K562 (cell line): ENCODE measurements at regions not wholly inside any gene's neighbourhood (a gene's known extent, or its start where the extent isn't known, plus 50 kb on each side); places are given as distances from the start of the nearest gene placed in this dataset.

Experiments used
- ATAC-seq: fragments of 200-7000 bp; cut with Tn5 transposase; 3 replicates; pipeline ENCODE4 v1.9.1; 2020; ENCODE audit warnings: moderate library complexity
- BruUV-seq: library from RNA; stranded (reverse); fragments of 400-500 nt; replicated peaks from 2 replicates; lab custom pipeline; 2021; lab: Mats Ljungman, UMichigan
- CTCF ChIA-PET: fragments of 300-600 bp; formaldehyde crosslinking; extraction: SDS; loops from one replicate; lab custom pipeline; 2021; ENCODE audit warnings: low intra/inter-chr PET ratio; lab: Yijun Ruan, JAX
- POLR2A ChIA-PET: fragments of 300-600, 350-650 bp; sonication (Branson Sonifier 250); formaldehyde crosslinking; extraction: SDS; loops from one replicate; lab custom pipeline; 2021; ENCODE audit warnings: antibody characterized with exemption, inconsistent platforms; lab: Yijun Ruan, JAX
- DNase-seq, 4 experiments: peaks; one replicate each; pipeline versions ENCODE4 v3.0.0 to v3.0.0-alpha.2; 2011 to 2018; ENCODE audit warnings: low spot score in 3 of 4, mixed read lengths in 3 of 4; ENCODE audit errors: extremely low read depth in 1 of 4
- FAIRE-seq: peaks from 2 replicates; lab custom pipeline; 2011; peaks lifted over from hg19 to GRCh38; lab: Jason Lieb, UNC
- H2AFZ ChIP-seq: 2 replicates; pipeline ENCODE4 v1.6.0; 2011; ENCODE audit warnings: low read depth, low read length, control low read depth, inconsistent platforms
- H3K27ac ChIP-seq: fragments of 200-600 bp; 3 replicates; pipeline ENCODE4 v1.8.0; 2011; ENCODE audit warnings: low read depth, mild to moderate bottlenecking, control low read depth, inconsistent platforms, low read length, moderate library complexity, mixed read lengths; ENCODE audit errors: extremely low read depth
- H3K27me3 ChIP-seq, 2 experiments: fragments of 300-600 bp in 1 of 2; 2 replicates in 1 of 2; 3 replicates in 1 of 2; pipeline versions ENCODE4 v1.6.0 to v1.8.0; 2011; ENCODE audit warnings: inconsistent platforms in 2 of 2, low read length in 2 of 2, mild to moderate bottlenecking in 1 of 2, mixed read lengths in 1 of 2, moderate library complexity in 1 of 2; ENCODE audit not compliant: control insufficient read depth in 2 of 2, insufficient read depth in 2 of 2
- H3K36me3 ChIP-seq: fragments of 300-600 bp; 3 replicates; pipeline ENCODE4 v1.8.0; 2011; ENCODE audit warnings: mild to moderate bottlenecking, low read length, inconsistent platforms; ENCODE audit not compliant: control insufficient read depth, insufficient read depth
- H3K4me1 ChIP-seq, 2 experiments: fragments of 200-600 bp in 1 of 2; replicated peaks in 1 of 2; 2 replicates in 1 of 2; 3 replicates in 1 of 2; pipeline versions ENCODE4 v1.5.1 to v1.8.0; 2011; ENCODE audit warnings: inconsistent platforms in 2 of 2, low read length in 2 of 2, mild to moderate bottlenecking in 1 of 2, mixed read lengths in 1 of 2, moderate library complexity in 1 of 2; ENCODE audit not compliant: control insufficient read depth in 2 of 2, insufficient read depth in 2 of 2
- H3K4me2 ChIP-seq: 2 replicates; pipeline ENCODE4 v1.6.1; 2011; ENCODE audit warnings: low read length, control low read depth, inconsistent platforms, mixed read lengths; ENCODE audit not compliant: insufficient read depth
- H3K4me3 ChIP-seq: fragments of 200-600 bp; sonication (generic), shearing (Covaris generic); 2 replicates; pipeline ENCODE4 v1.5.1; 2016; ENCODE audit warnings: control low read depth, inconsistent platforms
- H3K79me2 ChIP-seq: fragments of 200-600 bp; 3 replicates; pipeline ENCODE4 v1.8.0; 2011; ENCODE audit warnings: low read length, inconsistent platforms; ENCODE audit not compliant: control insufficient read depth, insufficient read depth
- H3K9ac ChIP-seq, 2 experiments: 2 replicates each; pipeline versions ENCODE4 v1.6.0 to v1.6.1; 2011; ENCODE audit warnings: low read depth in 2 of 2, low read length in 2 of 2, control low read depth in 1 of 2, inconsistent platforms in 1 of 2, mild to moderate bottlenecking in 1 of 2, mixed read lengths in 1 of 2; ENCODE audit not compliant: insufficient read depth in 1 of 2
- H3K9me1 ChIP-seq: one replicate; pipeline ENCODE4 v1.6.0; 2011; ENCODE audit warnings: inconsistent platforms, mild to moderate bottlenecking, low read length, moderate library complexity; ENCODE audit not compliant: control insufficient read depth, insufficient read depth
- H3K9me3 ChIP-seq: replicated peaks from 2 replicates; pipeline ENCODE4 v1.5.1; 2011; ENCODE audit warnings: low read depth, low read length, inconsistent platforms; ENCODE audit not compliant: control insufficient read depth, insufficient read depth
- H4K20me1 ChIP-seq: replicated peaks from 2 replicates; pipeline ENCODE4 v1.6.1; 2011; ENCODE audit warnings: low read length, inconsistent platforms, mixed read lengths; ENCODE audit not compliant: control insufficient read depth, insufficient read depth
- EGR1 ChIP-seq: fragments of 450-650 bp; conservative IDR thresholded peaks from 2 replicates; pipeline ENCODE4 v1.6.1; 2017; ENCODE audit warnings: mild to moderate bottlenecking
- KDM4B ChIP-seq, 2 experiments: fragments of 450-650 bp in 1 of 2; sonication (generic) in 1 of 2; IDR thresholded peaks; 2 replicates each; pipeline ENCODE4 v1.6.1; 2016 to 2017; ENCODE audit warnings: borderline replicate concordance in 2 of 2, antibody characterized with exemption in 1 of 2, low read depth in 1 of 2, mild to moderate bottlenecking in 1 of 2
- L3MBTL2 ChIP-seq: fragments of 450-650 bp; IDR thresholded peaks from 2 replicates; pipeline ENCODE4 v1.6.1; 2016; ENCODE audit warnings: mild to moderate bottlenecking, moderate library complexity
- LARP7 ChIP-seq: fragments of 450-650 bp; IDR thresholded peaks from 2 replicates; pipeline ENCODE4 v1.6.1; 2016
- LCOR ChIP-seq: sonication (generic); formaldehyde crosslinking; IDR thresholded peaks from 2 replicates; pipeline ENCODE4 v1.8.0; 2022; ENCODE audit warnings: mild to moderate bottlenecking, missing genetic modification reagents
- MIER1 ChIP-seq: fragments of 450-650 bp; IDR thresholded peaks from 2 replicates; pipeline ENCODE4 v1.6.1; 2016; ENCODE audit warnings: antibody characterized with exemption, mild to moderate bottlenecking, low read depth
- NCOA2 ChIP-seq, 2 experiments: fragments of 450-650 bp; IDR thresholded peaks; 2 replicates each; pipeline ENCODE4 v1.6.1; 2018; ENCODE audit warnings: mild to moderate bottlenecking in 2 of 2, moderate library complexity in 1 of 2; ENCODE audit not compliant: partially characterized antibody in 2 of 2
- RAD51 ChIP-seq: fragments of 450-650 bp; IDR thresholded peaks from 2 replicates; pipeline ENCODE4 v1.7.1; 2016; ENCODE audit warnings: low read depth, mild to moderate bottlenecking, borderline replicate concordance
- RBM14 ChIP-seq: fragments of 200-400 bp; formaldehyde crosslinking; IDR thresholded peaks from 2 replicates; pipeline ENCODE4 v1.6.1; 2018; ENCODE audit warnings: low read depth, mild to moderate bottlenecking, low read length, moderate library complexity, borderline replicate concordance; ENCODE audit not compliant: insufficient read depth
- SAFB2 ChIP-seq: fragments of 200-400 bp; formaldehyde crosslinking; IDR thresholded peaks from 2 replicates; pipeline ENCODE4 v1.6.1; 2018; ENCODE audit warnings: borderline replicate concordance, low read length, low read depth, moderate library complexity; ENCODE audit not compliant: severe bottlenecking
- TARDBP ChIP-seq: fragments of 450-650 bp; IDR thresholded peaks from 2 replicates; pipeline ENCODE4 v1.6.1; 2016
- XRCC3 ChIP-seq: fragments of 450-650 bp; IDR thresholded peaks from 2 replicates; pipeline ENCODE4 v1.6.1; 2017; ENCODE audit warnings: mild to moderate bottlenecking, moderate library complexity
- ZFP36 ChIP-seq: fragments of 150-350 bp; IDR thresholded peaks from 2 replicates; pipeline ENCODE4 v1.6.1; 2018; ENCODE audit warnings: low read length, low read depth; ENCODE audit not compliant: partially characterized antibody
- ZNF224 ChIP-seq: sonication (generic); formaldehyde crosslinking; IDR thresholded peaks from 2 replicates; pipeline ENCODE4 v1.8.0; 2022; ENCODE audit warnings: mild to moderate bottlenecking, missing genetic modification reagents
- ZNF274 ChIP-seq: IDR thresholded peaks from 2 replicates; pipeline ENCODE4 v1.6.1; 2011; ENCODE audit warnings: low read depth, mild to moderate bottlenecking, low read length, moderate library complexity, borderline replicate concordance
- WGBS: fragments of 100-300 bp; shearing (Covaris generic); methylation state at CpG from one replicate; pipeline ENCODE4 v1.1.6; 2016; ENCODE audit warnings: low coverage, mixed read lengths; ENCODE audit not compliant: insufficient coverage; ENCODE audit errors: missing lambda C conversion rate; 5-methylcytosine and 5-hydroxymethylcytosine counted together
- in situ Hi-C: fragments of 300-500 bp; cut with MboI; formaldehyde crosslinking; loops from 4 replicates; pipeline ENCODE4 v1.15.0; 2018; ENCODE audit warnings: inconsistent platforms, mixed read lengths
- intact Hi-C: fragments of 100-400 bp; cut with micrococcal nuclease; formaldehyde crosslinking; loops from 2 replicates; pipeline ENCODE4 v1.14.2; 2022
- TF ChIP-seq, protein P1 (sequence below): fragments of 200-800 bp; sonication (Bioruptor generic); IDR thresholded peaks from 2 replicates; pipeline ENCODE4 v1.6.1; 2017; ENCODE audit warnings: missing genetic modification characterization, missing compliant biosample characterization
- TF ChIP-seq, protein P2 (sequence below): fragments of 250-450 bp; sonication (Bioruptor Pico); IDR thresholded peaks from 2 replicates; pipeline ENCODE4 v1.8.0; 2022; ENCODE audit warnings: inconsistent platforms, mild to moderate bottlenecking, moderate library complexity, borderline replicate concordance
- TF ChIP-seq, protein P3 (sequence below): sonication (generic); formaldehyde crosslinking; IDR thresholded peaks from 2 replicates; pipeline ENCODE4 v1.9.0; 2022; ENCODE audit warnings: mild to moderate bottlenecking, missing genetic modification reagents

DNA sequence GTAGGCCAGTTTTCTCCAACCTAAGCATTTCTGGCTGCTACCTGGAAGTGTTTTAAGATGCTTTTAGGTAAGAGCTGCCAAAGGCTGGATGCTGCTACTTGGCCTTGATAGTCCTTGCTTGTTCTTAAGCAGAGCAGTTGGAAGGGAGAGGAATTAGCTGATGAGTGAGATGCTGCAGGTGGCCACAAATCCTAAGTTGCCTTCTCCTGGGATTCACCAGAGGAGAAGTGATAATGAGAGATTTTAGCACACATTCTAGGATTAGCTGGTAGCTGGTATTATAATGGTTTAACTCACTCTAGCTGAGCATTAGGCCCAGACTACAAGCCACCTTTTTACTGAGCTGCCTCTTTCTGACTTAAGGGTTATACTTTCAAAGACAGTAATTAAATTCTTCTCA, 442.9 kb upstream of the RAG2 start (continued):
- TF ChIP-seq XRCC3 (no peak), NCOA2 (IDR thresholded peaks at IDR 0.05; ENCODE audit: partially characterized antibody in 2 of 2) (no peak)
- TF ChIP-seq, protein P1, sequence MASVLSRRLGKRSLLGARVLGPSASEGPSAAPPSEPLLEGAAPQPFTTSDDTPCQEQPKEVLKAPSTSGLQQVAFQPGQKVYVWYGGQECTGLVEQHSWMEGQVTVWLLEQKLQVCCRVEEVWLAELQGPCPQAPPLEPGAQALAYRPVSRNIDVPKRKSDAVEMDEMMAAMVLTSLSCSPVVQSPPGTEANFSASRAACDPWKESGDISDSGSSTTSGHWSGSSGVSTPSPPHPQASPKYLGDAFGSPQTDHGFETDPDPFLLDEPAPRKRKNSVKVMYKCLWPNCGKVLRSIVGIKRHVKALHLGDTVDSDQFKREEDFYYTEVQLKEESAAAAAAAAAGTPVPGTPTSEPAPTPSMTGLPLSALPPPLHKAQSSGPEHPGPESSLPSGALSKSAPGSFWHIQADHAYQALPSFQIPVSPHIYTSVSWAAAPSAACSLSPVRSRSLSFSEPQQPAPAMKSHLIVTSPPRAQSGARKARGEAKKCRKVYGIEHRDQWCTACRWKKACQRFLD (CRISPR knock-in tag) = no peak

DNA sequence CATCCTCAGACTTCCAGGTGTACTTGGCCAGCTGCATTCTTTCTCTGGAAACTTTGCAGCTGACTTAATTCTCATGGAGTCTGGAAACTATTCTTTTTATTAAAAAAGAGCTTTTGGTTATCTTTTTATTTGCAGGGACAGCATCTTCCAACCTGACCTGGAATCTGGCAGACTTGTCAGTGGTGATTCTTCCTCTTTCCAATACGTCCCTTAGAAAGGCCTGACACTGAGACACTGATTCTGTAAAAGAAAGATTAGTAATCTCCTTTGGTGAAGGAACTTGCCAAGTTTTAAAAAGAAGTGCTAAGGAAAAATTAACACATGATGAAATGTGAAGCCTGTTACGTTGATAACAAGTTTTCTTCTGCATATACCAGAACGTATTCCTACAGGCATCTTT, 440.9 kb upstream of the RAG2 start:
- no peak for FAIRE-seq
- H2AFZ ChIP-seq = no peak overlapping the region
- POLR2A ChIA-PET = no interaction called here
- H3K4me2 ChIP-seq = no peak overlapping the region
- no peaks in the 10 kb centered on the region for H3K27me3 ChIP-seq
- no peaks in the 10 kb centered on the region for H3K36me3 ChIP-seq
- WGBS = 0% methylated on average over 3 of the region's 3 CpGs
- no peaks in the 10 kb centered on the region; the same call in 1 of the 2 replicates for H3K9me3 ChIP-seq
- no peaks in the 10 kb centered on the region for H4K20me1 ChIP-seq
- ATAC-seq = no peak
- H3K9me1 ChIP-seq = no peaks in the 10 kb centered on the region
- BruUV-seq = no TSS peak
- no peak for DNase-seq
- no peaks in the 10 kb centered on the region for H3K4me1 ChIP-seq
- TF ChIP-seq KDM4B (IDR thresholded peaks at IDR 0.05; ENCODE audit: borderline replicate concordance in 2 of 2, low read depth in 1 of 2) (no peak), MIER1 (no peak), L3MBTL2 (no peak), EGR1 (no peak), SAFB2 (no peak), RAD51 (no peak), ZFP36 (no peak), ZNF274 (no peak), RBM14 (no peak), LCOR (CRISPR knock-in tag) (no peak), ZNF224 (CRISPR knock-in tag) (no peak), LARP7 (no peak), TARDBP (no peak)
- TF ChIP-seq, protein P2, sequence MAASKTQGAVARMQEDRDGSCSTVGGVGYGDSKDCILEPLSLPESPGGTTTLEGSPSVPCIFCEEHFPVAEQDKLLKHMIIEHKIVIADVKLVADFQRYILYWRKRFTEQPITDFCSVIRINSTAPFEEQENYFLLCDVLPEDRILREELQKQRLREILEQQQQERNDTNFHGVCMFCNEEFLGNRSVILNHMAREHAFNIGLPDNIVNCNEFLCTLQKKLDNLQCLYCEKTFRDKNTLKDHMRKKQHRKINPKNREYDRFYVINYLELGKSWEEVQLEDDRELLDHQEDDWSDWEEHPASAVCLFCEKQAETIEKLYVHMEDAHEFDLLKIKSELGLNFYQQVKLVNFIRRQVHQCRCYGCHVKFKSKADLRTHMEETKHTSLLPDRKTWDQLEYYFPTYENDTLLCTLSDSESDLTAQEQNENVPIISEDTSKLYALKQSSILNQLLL (CRISPR knock-in tag) = no peak
- TF ChIP-seq, protein P3, sequence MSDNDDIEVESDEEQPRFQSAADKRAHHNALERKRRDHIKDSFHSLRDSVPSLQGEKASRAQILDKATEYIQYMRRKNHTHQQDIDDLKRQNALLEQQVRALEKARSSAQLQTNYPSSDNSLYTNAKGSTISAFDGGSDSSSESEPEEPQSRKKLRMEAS (CRISPR knock-in tag) = no peak
- TF ChIP-seq, all 486 proteins: peak for 0
- Histone ChIP-seq H3K4me3 (no peak overlapping the region), H3K9ac (no peak overlapping the region), H3K79me2 (no peaks in the 10 kb centered on the region), H3K27ac (no peak overlapping the region)
- CTCF ChIA-PET = no interaction called here
- in situ Hi-C loops = no loop called here
- intact Hi-C loops = loop anchor here (10.0 kb wide), 1 partner anchor 56 kb away; no protein-coding TSS in a partner anchor
